Suppressor macrophage treated with lipopolysaccharide for 1 hour (primary cell): ENCODE measurements at regions not wholly inside any gene's neighbourhood (a gene's known extent, or its start where the extent isn't known, plus 50 kb on each side); places are given as distances from the start of the nearest gene placed in this dataset.

Experiments
- DNase-seq, 3 donors: peaks; one replicate each; pipeline ENCODE4 v3.0.0-alpha.2; 2020 to 2022

GRCh38 chr5:34487159-34487879, 168.8 kb upstream of the RAI14 start:
- no peak for DNase-seq

GRCh38 chr5:34487956-34488355, 168.2 kb upstream of the RAI14 start:
- no peak for DNase-seq

GRCh38 chr5:34488984-34489383, 167.1 kb upstream of the RAI14 start:
- no peak for DNase-seq

GRCh38 chr5:34490506-34491250, 165.4 kb upstream of the RAI14 start:
- DNase-seq = no peak

DNA sequence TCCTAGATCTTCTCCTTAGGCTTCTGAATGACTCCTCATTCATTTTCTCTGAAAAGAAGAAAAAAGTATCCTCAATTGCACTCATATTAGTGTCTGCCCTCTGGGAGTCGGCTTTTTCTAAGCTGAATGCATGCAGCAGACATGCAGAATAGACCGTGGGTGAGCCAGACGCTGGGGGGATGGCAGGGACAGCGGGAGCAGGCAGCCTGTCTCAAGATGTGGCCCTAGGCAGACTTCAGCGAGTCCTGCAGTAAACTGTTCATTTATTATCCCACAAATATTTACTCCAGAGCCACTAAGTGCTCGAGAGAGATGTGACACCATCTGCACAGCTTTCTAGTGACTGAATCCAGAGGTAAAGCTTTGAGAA, 164.9 kb upstream of the RAI14 start:
- no peak for DNase-seq

- DNase-seq = peak; percentile 40 to 69 (median 67)
These were observed 161.9 kb upstream of the RAI14 start for GRCh38 chr5:34494111-34494755.

- no peak for DNase-seq
These were observed 160.9 kb upstream of the RAI14 start for GRCh38 chr5:34495178-34495577.

- DNase-seq = no peak
These were observed 159.9 kb upstream of the RAI14 start for GRCh38 chr5:34496260-34496691.

DNA sequence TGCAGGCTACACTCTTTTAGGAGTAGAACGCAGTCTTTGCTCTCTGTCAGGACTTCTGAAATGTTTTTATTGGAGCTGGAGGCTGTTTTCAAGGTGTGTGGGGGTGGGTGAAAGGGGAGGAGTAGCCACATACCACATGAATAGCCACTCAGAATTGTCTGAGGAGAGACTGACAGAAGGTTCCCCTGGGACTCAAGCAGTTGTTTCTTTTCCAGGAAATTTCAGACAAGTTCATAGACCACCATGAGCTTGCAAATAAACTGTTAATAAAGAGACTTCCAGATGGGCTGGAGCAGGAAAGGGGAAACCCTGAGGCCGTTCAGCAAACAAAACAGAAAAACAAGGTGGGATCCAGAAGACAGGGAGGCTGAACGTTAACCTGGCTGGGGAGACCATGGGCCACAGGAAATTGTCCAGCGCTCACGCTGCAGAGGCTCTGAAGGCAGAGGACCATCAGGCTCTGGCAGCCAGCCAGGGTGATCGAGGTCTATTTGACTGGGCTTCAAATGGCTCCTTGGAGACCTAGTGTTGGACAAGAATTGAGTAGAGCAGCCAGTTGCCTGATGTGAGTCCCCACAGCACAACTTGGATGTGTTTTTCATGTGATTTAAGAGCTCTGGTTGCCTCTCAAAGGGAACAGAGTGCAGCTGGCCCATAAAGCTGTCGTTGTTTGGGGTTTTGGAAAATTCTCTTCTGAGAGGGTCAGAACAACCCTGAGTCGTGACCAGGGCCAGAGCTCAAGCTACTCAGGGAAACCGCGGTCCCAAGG, 159.2 kb upstream of the RAI14 start:
- no peak for DNase-seq

- no peak for DNase-seq
These were observed 158.7 kb upstream of the RAI14 start for GRCh38 chr5:34497470-34497808.

DNA sequence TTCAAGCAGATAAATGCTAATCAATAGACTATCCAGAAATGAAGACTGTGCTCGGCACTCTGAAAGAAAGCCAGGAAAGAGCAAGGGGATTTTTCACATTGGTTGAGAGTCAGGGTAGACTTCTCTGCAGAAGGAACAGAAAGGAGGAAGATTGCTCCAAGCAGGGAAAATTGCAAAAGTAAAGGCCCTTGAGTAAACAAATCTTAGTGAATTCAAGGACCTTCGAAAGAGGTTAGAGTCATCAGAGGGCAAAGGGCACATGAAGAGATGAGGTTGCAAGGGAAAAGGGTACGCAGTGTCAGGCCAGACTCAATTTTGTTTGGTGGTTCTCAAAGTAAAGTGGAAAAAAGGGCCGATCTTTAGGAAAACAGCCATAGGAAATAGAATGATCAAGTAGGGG, 157.6 kb upstream of the RAI14 start:
- peak; percentile 74 to 89 (median 87) for DNase-seq

DNA sequence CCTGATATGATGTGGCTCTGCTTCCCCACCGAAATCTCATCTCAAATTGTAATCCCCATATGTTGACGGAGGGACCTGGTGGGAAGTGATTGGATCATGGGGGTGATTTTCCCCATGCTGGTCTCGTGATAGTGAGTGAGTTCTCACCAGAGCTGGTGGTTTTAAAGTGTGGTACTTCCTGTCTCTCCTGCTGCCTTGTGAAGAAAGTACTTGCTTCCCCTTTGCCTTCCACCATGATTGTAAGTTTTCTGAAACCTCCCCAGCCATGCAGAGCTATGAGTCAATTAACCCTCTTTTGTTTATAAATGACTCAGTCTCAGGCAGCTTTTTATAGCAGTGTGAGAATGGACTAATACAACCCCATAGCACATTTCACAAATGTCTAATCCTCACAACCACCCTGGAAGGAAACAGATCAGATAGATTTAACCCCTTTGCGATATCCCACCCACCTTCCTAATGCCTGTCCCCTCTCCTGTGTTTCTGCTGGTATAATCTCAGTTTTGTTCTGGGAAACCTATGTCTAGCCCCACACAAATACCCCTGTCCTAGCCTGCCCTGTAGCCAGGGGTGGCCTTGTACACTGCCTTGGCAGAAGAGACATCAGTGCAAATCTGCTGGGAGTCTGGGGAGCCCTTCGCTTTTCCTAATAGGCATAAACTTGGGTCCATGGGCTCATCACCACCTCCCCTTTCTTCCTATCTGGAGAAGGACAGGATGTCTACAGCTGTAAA, 157.0 kb upstream of the RAI14 start:
- DNase-seq = peak; percentile 85 to 96 (median 93)

GRCh38 chr5:34500236-34500847, 155.8 kb upstream of the RAI14 start:
- DNase-seq = peak; percentile 68 to 77 (median 74)

GRCh38 chr5:34501016-34501415, 155.1 kb upstream of the RAI14 start:
- peak; percentile 42 to 54 (median 45) for DNase-seq

- DNase-seq = no peak
These were observed 154.3 kb upstream of the RAI14 start for GRCh38 chr5:34501840-34502239.

DNA sequence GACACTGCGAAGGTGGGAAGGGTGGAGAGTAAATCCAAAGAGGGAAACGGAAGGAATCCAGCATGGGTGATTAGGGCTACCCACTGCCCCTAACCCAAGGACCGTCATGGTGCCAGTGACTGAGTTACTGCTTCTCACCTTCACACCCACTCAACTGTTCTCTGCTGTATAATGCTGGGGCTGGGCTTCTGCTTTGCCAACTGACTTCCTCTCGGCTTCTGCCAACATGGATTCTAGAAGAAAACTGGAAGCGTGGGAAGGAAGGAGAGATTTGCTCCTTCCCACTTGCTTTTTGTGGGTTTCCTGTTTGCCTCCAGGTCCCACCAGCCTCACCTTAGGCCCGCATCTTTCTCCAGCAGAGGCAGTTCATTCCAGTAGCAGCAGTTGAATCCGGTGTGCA, 153.5 kb upstream of the RAI14 start:
- peak in 2 of 3 donors; percentile 28 to 29 for DNase-seq

DNA sequence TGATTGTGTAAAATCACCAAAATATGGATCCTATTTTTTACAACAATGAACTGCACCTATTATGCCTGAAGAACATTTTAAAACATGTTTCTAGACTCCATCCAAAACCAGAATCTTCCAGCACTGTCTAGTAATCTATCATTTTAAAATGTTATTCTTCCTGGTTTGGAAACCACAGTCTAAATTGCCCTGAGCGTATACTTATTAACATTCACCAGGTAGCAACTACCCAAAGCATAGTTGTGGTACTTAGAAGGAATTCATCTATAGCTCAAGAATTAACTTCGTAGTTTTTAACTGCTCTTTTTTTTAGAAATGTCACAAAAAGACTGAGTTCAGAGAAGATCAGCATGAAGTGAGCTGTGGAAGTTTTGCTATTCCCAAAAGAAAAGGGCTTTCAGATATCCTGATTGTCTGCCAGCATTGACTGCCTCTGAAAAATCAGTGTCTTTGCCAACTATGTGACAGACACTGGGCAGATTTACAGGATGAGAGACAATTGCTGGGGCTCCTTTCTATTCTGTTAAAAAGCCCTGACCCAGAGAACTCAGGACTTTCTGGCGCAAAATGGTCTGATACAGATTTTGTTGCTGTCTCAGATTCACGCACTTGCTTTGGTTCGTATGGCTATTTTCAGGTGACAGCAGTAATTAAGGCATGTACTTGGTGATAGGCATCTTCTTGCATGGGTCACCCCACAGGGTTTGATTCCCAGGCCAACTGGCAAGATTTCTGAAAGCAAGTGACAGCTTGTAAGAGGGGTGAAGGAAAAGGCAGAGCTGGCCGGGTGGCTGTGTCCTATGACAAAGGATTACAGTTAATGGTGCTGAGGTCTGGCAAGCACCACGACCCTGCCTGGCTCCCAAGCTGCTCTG, 152.5 kb upstream of the RAI14 start:
- no peak for DNase-seq

GRCh38 chr5:34504967-34505366, 151.2 kb upstream of the RAI14 start:
- no peak for DNase-seq

DNA sequence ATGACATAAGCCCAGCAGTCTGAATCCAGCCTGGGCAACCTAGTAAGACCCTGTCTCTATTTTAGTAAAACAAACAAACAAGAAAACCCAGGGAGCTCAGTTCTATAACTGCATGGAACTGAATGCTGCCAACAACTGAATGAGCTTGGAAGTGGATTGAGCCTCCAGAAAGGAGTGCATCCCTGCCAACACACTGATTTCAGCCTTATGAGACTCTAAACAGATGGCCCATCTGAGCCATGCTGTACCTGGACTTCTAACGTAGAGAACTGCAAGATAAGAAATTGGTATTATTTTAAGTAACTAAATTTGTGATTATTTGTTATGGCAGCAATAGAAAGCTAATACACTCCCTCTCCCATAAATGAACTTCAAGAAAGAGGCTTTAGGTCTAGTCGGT, 150.4 kb upstream of the RAI14 start:
- DNase-seq = no peak

DNA sequence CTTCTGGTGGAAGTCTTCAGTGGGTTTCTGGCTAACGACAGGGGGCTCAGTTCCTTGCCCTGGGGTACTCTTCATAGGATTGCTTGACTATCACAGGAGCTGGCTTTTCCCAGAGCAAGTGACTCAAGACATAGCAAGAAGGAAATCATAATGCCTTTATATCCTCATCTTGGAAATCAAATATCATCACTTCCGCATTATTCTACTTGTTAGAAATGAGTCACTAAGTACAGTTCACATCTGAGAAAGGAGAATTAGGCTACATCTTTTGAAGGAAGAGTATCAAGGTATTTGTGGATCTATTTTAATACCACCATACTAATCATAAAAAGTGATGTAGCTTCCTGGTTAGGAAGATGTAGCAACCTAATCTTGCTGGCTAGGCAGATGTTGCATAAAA, 148.2 kb upstream of the RAI14 start:
- DNase-seq = peak; percentile 27 to 59 (median 58)

DNA sequence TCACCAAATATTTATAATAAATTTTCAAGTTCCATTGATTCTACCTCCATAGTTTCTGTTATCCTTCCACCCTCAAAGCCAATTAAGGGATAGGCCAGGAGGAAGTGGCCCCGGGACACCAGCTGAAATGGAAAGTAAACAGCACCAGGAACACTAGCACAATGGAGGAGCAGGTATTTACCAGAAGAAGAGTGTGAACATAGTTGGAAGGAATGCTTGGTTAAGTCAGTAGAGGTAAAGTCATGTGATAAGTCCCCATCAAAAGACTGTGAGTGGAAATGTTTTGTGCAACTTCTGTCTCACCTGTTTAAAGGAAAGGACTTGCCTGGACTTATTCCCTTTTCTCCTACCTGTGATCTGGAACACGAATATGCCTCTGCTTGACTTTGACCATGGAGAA, 146.7 kb upstream of the RAI14 start:
- DNase-seq = no peak
